ENCODE measurements at regions not wholly inside any gene's neighbourhood (a gene's known extent, or its start where the extent isn't known, plus 50 kb on each side); places are given as distances from the start of the nearest gene placed in this dataset.

DNA sequence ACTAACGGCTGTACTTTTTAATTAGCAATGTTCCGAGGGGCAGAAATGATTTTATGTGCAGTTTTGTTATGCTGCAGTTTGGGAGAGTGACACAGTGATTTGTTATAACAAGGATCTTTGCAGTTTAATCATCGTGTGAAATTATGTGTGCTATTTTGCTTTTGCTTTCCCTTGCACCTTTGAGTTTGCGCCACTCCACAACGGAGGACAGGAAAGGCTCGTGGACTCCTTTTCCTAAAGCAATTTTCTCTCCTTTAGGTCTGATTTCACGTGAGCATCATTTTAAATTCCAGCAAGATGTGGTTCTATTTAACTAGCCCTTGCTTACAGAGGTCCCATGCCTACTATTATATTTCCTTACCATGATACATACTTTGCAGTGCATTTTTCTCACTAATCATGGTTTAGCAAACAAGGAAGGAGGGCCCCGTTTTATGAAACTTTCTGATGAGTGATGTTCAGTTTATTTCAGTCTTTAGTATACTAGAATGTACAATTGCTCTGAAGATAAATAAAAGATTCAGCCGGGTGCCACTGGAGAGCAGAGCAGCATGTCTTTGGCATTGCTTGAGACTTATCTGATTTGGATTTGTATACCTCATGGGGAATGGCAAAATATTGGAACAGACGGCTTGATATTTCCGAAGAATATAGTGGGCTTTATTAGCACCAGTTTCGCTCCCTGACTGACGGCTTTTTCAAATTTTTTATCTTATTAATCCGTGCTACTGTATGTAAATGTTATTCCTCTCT is 528.2 kb upstream of the FANCL start:
- POLR2A ChIA-PET, result no interaction called here
- no peak for TF ChIP-seq CTCF (IDR thresholded peaks at IDR 0.05)
- DNase-seq (no peak), ATAC-seq (ENCODE audit: poor library complexity) (no peak)
- no peaks in the 10 kb centered on the region for H3K4me1 ChIP-seq (ENCODE audit: insufficient read depth, low read length)
- CTCF ChIA-PET, result no interaction called here
- H3K9me3 ChIP-seq (ENCODE audit: control insufficient read depth in 1 of 2, insufficient read depth in 1 of 2, low read length in 2 of 2), result no peaks in the 10 kb centered on the region
- no peak overlapping the region for H3K27ac Mint-ChIP-seq
- no peaks in the 10 kb centered on the region for H3K27me3 ChIP-seq (ENCODE audit: control insufficient read depth in 1 of 2, insufficient read depth in 2 of 2, low read length in 2 of 2)
- no peak overlapping the region for H3K27ac ChIP-seq (ENCODE audit: low read depth in 1 of 2, low read length in 2 of 2)
- intact Hi-C loops (cut with DNase I, micrococcal nuclease), result loop anchor here in 1 of 2 experiments (10.0 kb wide), 1 partner anchor 1876 kb away; no protein-coding TSS in a partner anchor
- no peaks in the 10 kb centered on the region for H3K36me3 Mint-ChIP-seq (ENCODE audit: low read depth)
- no peaks in the 10 kb centered on the region for H3K36me3 ChIP-seq (ENCODE audit: insufficient read depth, low read length)
- no peaks in the 10 kb centered on the region for H3K4me1 Mint-ChIP-seq (ENCODE audit: low read depth)
- peaks cover 9% of the 10 kb centered on the region for H3K27me3 Mint-ChIP-seq
- no peak overlapping the region for H3K4me3 ChIP-seq (ENCODE audit: low read length)
- H3K9me3 Mint-ChIP-seq, result no peaks in the 10 kb centered on the region
- H3K4me3 Mint-ChIP-seq, result no peak overlapping the region

DNA sequence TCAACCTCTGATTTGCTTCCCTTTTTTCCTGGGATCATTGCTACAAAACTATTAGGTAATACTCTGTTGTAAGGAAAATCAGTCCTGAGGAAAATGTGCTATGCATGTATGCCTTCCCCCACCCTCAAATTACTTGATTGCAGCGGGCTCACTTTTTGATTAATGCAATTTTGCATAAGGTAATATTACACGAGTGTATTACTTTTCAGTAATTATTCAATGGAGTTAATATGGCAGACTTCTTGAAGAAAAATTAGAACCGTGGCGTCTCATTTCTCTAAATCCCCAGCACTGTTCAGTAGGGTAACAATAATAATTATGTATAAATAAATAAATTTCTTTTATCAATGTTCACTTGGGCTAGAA is 527.6 kb upstream of the FANCL start:
- POLR2A ChIA-PET, result no interaction called here
- no peaks in the 10 kb centered on the region for H3K4me1 ChIP-seq (ENCODE audit: insufficient read depth, low read length)
- Mint-ChIP-seq H3K27me3 (peaks cover 9% of the 10 kb centered on the region), H3K4me3 (no peak overlapping the region), H3K9me3 (no peaks in the 10 kb centered on the region), H3K36me3 (ENCODE audit: low read depth) (no peaks in the 10 kb centered on the region), H3K4me1 (ENCODE audit: low read depth) (no peaks in the 10 kb centered on the region), H3K27ac (no peak overlapping the region)
- no peaks in the 10 kb centered on the region for H3K36me3 ChIP-seq (ENCODE audit: insufficient read depth, low read length)
- H3K27ac ChIP-seq (ENCODE audit: low read depth in 1 of 2, low read length in 2 of 2), result no peak overlapping the region
- intact Hi-C loops (cut with DNase I, micrococcal nuclease), result loop anchor here in 1 of 2 experiments (10.0 kb wide), 1 partner anchor 1876 kb away; no protein-coding TSS in a partner anchor
- no peaks in the 10 kb centered on the region for H3K27me3 ChIP-seq (ENCODE audit: control insufficient read depth in 1 of 2, insufficient read depth in 2 of 2, low read length in 2 of 2)
- DNase-seq (no peak), ATAC-seq (ENCODE audit: poor library complexity) (no peak)
- CTCF ChIA-PET, result no interaction called here
- no peak for TF ChIP-seq CTCF (IDR thresholded peaks at IDR 0.05)
- no peak overlapping the region for H3K4me3 ChIP-seq (ENCODE audit: low read length)
- H3K9me3 ChIP-seq (ENCODE audit: control insufficient read depth in 1 of 2, insufficient read depth in 1 of 2, low read length in 2 of 2), result no peaks in the 10 kb centered on the region

GRCh38 chr2:58767828-58768714 is 526.9 kb upstream of the FANCL start:
- DNase-seq (no peak), ATAC-seq (ENCODE audit: poor library complexity) (no peak)
- Mint-ChIP-seq H3K36me3 (ENCODE audit: low read depth) (no peaks in the 10 kb centered on the region), H3K9me3 (no peaks in the 10 kb centered on the region), H3K4me1 (ENCODE audit: low read depth) (no peaks in the 10 kb centered on the region), H3K4me3 (no peak overlapping the region), H3K27ac (no peak overlapping the region), H3K27me3 (peaks cover 9% of the 10 kb centered on the region)
- Histone ChIP-seq H3K4me1 (ENCODE audit: insufficient read depth, low read length) (no peaks in the 10 kb centered on the region), H3K9me3 (ENCODE audit: control insufficient read depth in 1 of 2, insufficient read depth in 1 of 2, low read length in 2 of 2) (no peaks in the 10 kb centered on the region), H3K27me3 (ENCODE audit: control insufficient read depth in 1 of 2, insufficient read depth in 2 of 2, low read length in 2 of 2) (no peaks in the 10 kb centered on the region), H3K36me3 (ENCODE audit: insufficient read depth, low read length) (no peaks in the 10 kb centered on the region), H3K27ac (ENCODE audit: low read depth in 1 of 2, low read length in 2 of 2) (no peak overlapping the region), H3K4me3 (ENCODE audit: low read length) (no peak overlapping the region)
- no peak for TF ChIP-seq CTCF (IDR thresholded peaks at IDR 0.05)
- ChIA-PET POLR2A (no interaction called here), CTCF (no interaction called here)
- intact Hi-C loops (cut with DNase I, micrococcal nuclease), result loop anchor here in 1 of 2 experiments (10.0 kb wide), 1 partner anchor 1877 kb away; no protein-coding TSS in a partner anchor

All from CD4-positive, alpha-beta T cell (primary cell).